Tibial nerve (tissue), 3 donors: ENCODE measurements at regions not wholly inside any gene's neighbourhood (a gene's known extent, or its start where the extent isn't known, plus 50 kb on each side); places are given as distances from the start of the nearest gene placed in this dataset.

Experiments
- EP300 ChIP-seq, 2 donors: sonication (generic); formaldehyde crosslinking; IDR thresholded peaks; one replicate each; pipeline ENCODE4 v1.6.1; 2017; ENCODE audit warnings: antibody characterized with exemption in 2 of 2, mild to moderate bottlenecking in 1 of 2
- POLR2A ChIP-seq, 2 donors: fragments of 450-650 bp; IDR thresholded peaks; one replicate each; pipeline ENCODE4 v1.6.1; 2017; ENCODE audit warnings: antibody characterized with exemption in 2 of 2, mild to moderate bottlenecking in 2 of 2, moderate library complexity in 2 of 2

DNA sequence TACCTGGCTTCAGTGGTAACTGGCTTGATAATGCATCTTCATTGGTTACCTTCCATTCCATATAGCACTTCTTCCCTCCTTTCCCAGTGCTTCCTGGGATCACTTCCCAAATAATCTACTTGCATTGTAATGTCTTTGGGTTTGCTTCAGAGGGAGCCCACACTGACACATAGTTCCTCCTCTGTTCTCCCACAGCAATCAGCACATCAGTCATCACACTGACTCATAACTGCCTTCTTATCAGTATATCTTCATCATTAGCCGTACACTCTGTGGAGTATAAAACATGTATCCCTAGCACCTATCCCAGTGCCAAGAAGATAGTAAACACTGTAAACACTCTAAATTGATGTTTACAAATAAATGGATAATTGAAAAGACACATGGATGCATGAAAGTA is 91.4 kb upstream of the SCN10A start:
- TF ChIP-seq EP300 (IDR thresholded peaks at IDR 0.05) (no peak), POLR2A (IDR thresholded peaks at IDR 0.05) (no peak)
